Endothelial cell (in vitro differentiated cells): ENCODE measurements at regions not wholly inside any gene's neighbourhood (a gene's known extent, or its start where the extent isn't known, plus 50 kb on each side); places are given as distances from the start of the nearest gene placed in this dataset.
"Not testable (repeated sequence)": the region's sequence is repeated elsewhere in the genome, so short reads cannot be mapped to it uniquely, and the experiment has no call there.

Source experiments
- DNase-seq: peaks from one replicate; pipeline ENCODE4 v3.0.0; 2021; ENCODE audit warnings: low spot score
- H3K27ac Mint-ChIP-seq: one replicate; pipeline ENCODE4 v1.8.0; 2021; ENCODE audit warnings: mixed read lengths, inconsistent platforms; ENCODE audit not compliant: unreplicated experiment
- H3K27me3 Mint-ChIP-seq: one replicate; pipeline ENCODE4 v1.8.0; 2021; ENCODE audit warnings: mild to moderate bottlenecking, moderate library complexity, mixed read lengths, inconsistent platforms; ENCODE audit not compliant: unreplicated experiment
- H3K36me3 Mint-ChIP-seq: one replicate; pipeline ENCODE4 v1.8.0; 2021; ENCODE audit warnings: mild to moderate bottlenecking, low read depth, mixed read lengths, inconsistent platforms; ENCODE audit not compliant: unreplicated experiment
- H3K4me1 Mint-ChIP-seq: one replicate; pipeline ENCODE4 v1.8.0; 2021; ENCODE audit warnings: mild to moderate bottlenecking, mixed read lengths, inconsistent platforms; ENCODE audit not compliant: unreplicated experiment
- H3K4me3 Mint-ChIP-seq: one replicate; pipeline ENCODE4 v1.8.0; 2021; ENCODE audit warnings: mild to moderate bottlenecking, mixed read lengths, inconsistent platforms; ENCODE audit not compliant: unreplicated experiment
- H3K9me3 Mint-ChIP-seq: one replicate; pipeline ENCODE4 v1.8.0; 2021; ENCODE audit warnings: mixed read lengths, inconsistent platforms; ENCODE audit not compliant: unreplicated experiment
- CTCF ChIP-seq: fragments of 200-600 bp; sonication (generic); IDR thresholded peaks from one replicate; pipeline ENCODE4 v1.5.0; 2021; ENCODE audit warnings: antibody characterized with exemption; ENCODE audit not compliant: unreplicated experiment

GRCh38 chr2:17136231-17136630, 382.0 kb downstream of the RAD51AP2 start:
- Mint-ChIP-seq H3K4me1 (no peaks in the 10 kb centered on the region), H3K4me3 (no peak overlapping the region), H3K9me3 (no peaks in the 10 kb centered on the region), H3K36me3 (no peaks in the 10 kb centered on the region), H3K27ac (no peak overlapping the region), H3K27me3 (no peaks in the 10 kb centered on the region)
- DNase-seq: no peak
- TF ChIP-seq CTCF: no peak

GRCh38 chr2:17135619-17136018, 382.6 kb downstream of the RAD51AP2 start:
- Mint-ChIP-seq H3K4me1 (no peaks in the 10 kb centered on the region), H3K36me3 (no peaks in the 10 kb centered on the region), H3K4me3 (no peak overlapping the region), H3K27ac (no peak overlapping the region), H3K9me3 (no peaks in the 10 kb centered on the region), H3K27me3 (no peaks in the 10 kb centered on the region)
- TF ChIP-seq CTCF: no peak
- DNase-seq: no peak

DNA sequence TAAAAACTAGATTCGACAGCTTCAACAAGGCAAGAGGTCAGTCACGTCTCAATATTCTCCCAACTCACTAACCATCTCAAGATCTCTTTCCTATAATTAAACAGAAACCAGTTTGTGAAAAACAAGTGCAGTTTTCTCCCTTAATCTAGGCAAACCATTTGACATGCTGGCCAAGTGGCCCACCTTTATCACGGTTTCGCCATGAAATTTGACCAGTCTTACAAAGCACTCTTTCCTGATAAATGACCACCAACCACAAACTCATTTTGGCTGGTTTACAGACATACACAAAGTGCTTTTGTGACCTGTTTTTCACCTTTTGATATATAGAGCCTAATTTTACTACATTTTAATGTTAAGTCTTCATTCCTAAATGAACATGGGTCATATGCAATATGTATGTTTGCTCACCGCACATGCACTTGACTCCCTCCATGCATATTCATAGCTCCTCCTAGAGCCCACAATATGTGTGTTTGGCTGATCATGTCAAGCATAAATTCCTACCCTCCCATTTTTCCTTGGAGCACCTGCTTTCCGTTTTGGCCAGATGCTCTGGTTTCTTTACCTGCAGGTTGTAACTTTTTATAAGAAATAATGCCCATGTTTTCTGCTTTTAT, 385.1 kb downstream of the RAD51AP2 start:
- Mint-ChIP-seq H3K4me3 (no peak overlapping the region), H3K36me3 (no peaks in the 10 kb centered on the region), H3K4me1 (no peaks in the 10 kb centered on the region), H3K27ac (no peak overlapping the region), H3K9me3 (no peaks in the 10 kb centered on the region), H3K27me3 (no peaks in the 10 kb centered on the region)
- TF ChIP-seq CTCF: no peak
- no peak for DNase-seq

- DNase-seq, H3K4me1 Mint-ChIP-seq, H3K27ac Mint-ChIP-seq, H3K27me3 Mint-ChIP-seq, H3K36me3 Mint-ChIP-seq, H3K4me3 Mint-ChIP-seq, H3K9me3 Mint-ChIP-seq: not testable (repeated sequence)
Measured at GRCh38 chr2:17130627-17131026, 387.6 kb downstream of the RAD51AP2 start.

- no peak for DNase-seq
- H3K27ac Mint-ChIP-seq: no peak overlapping the region
- no peak for TF ChIP-seq CTCF
- peaks cover 30% of the 10 kb centered on the region for H3K4me1 Mint-ChIP-seq
- no peaks in the 10 kb centered on the region for H3K9me3 Mint-ChIP-seq
- H3K36me3 Mint-ChIP-seq: no peaks in the 10 kb centered on the region
- H3K27me3 Mint-ChIP-seq: peaks cover 5% of the 10 kb centered on the region
- no peak overlapping the region for H3K4me3 Mint-ChIP-seq
Measured at GRCh38 chr2:17125989-17126620, 392.1 kb downstream of the RAD51AP2 start.
